ENCODE measurements at regions not wholly inside any gene's neighbourhood (a gene's known extent, or its start where the extent isn't known, plus 50 kb on each side); places are given as distances from the start of the nearest gene placed in this dataset.
"Not testable (repeated sequence)": the region's sequence is repeated elsewhere in the genome, so short reads cannot be mapped to it uniquely, and the experiment has no call there.

GRCh38 chr6:21877037-21877436, 283.5 kb downstream of the SOX4 start:
- Mint-ChIP-seq H3K9me3 (peaks cover 43% of the 10 kb centered on the region), H3K27ac (peak overlapping the region; percentile 75), H3K36me3 (ENCODE audit: low read depth) (peaks cover 28% of the 10 kb centered on the region), H3K4me3 (peak overlapping the region; percentile 33), H3K4me1 (peaks cover 29% of the 10 kb centered on the region)
- peak; percentile 81 for DNase-seq
- H3K27me3 Mint-ChIP-seq = not testable (repeated sequence)
- intact Hi-C loops (cut with micrococcal nuclease) = loop anchor here (5.0 kb wide), 2 partner anchors 50 to 290 kb away; no protein-coding TSS in a partner anchor

- peaks cover 38% of the 10 kb centered on the region for H3K9me3 Mint-ChIP-seq
- H3K27ac Mint-ChIP-seq; H3K4me3 Mint-ChIP-seq; intact Hi-C loops (cut with micrococcal nuclease); DNase-seq; H3K27me3 Mint-ChIP-seq: not testable (repeated sequence)
- peaks cover 31% of the 10 kb centered on the region for H3K4me1 Mint-ChIP-seq
- H3K36me3 Mint-ChIP-seq (ENCODE audit: low read depth) = peaks cover 23% of the 10 kb centered on the region
Observed at GRCh38 chr6:21880249-21880648, 286.7 kb downstream of the SOX4 start.

- peaks cover 19% of the 10 kb centered on the region for H3K4me1 Mint-ChIP-seq
- intact Hi-C loops (cut with micrococcal nuclease) = no loop called here
- H3K27me3 Mint-ChIP-seq = no peaks in the 10 kb centered on the region
- peaks cover 13% of the 10 kb centered on the region for H3K36me3 Mint-ChIP-seq (ENCODE audit: low read depth)
- no peak for DNase-seq
- no peak overlapping the region for H3K4me3 Mint-ChIP-seq
- H3K9me3 Mint-ChIP-seq = peaks cover 22% of the 10 kb centered on the region
- no peak overlapping the region for H3K27ac Mint-ChIP-seq
Observed at GRCh38 chr6:21881969-21882465, 288.5 kb downstream of the SOX4 start.

GRCh38 chr6:21883595-21884328, 290.2 kb downstream of the SOX4 start:
- no peak for DNase-seq
- Mint-ChIP-seq H3K9me3 (peaks cover 14% of the 10 kb centered on the region), H3K27me3 (no peaks in the 10 kb centered on the region), H3K4me1 (peaks cover 11% of the 10 kb centered on the region), H3K27ac (peak overlapping the region; percentile 17), H3K4me3 (peak overlapping the region; percentile 27), H3K36me3 (ENCODE audit: low read depth) (peaks cover 8% of the 10 kb centered on the region)
- intact Hi-C loops (cut with micrococcal nuclease) = no loop called here

GRCh38 chr6:21885111-21885510, 291.6 kb downstream of the SOX4 start:
- peaks cover 12% of the 10 kb centered on the region for H3K9me3 Mint-ChIP-seq
- no peak overlapping the region for H3K27ac Mint-ChIP-seq
- intact Hi-C loops (cut with micrococcal nuclease) = no loop called here
- H3K27me3 Mint-ChIP-seq = no peaks in the 10 kb centered on the region
- no peak overlapping the region for H3K4me3 Mint-ChIP-seq
- peaks cover 9% of the 10 kb centered on the region for H3K4me1 Mint-ChIP-seq
- DNase-seq = no peak
- H3K36me3 Mint-ChIP-seq (ENCODE audit: low read depth) = peaks cover 3% of the 10 kb centered on the region

- H3K4me3 Mint-ChIP-seq = no peak overlapping the region
- H3K27me3 Mint-ChIP-seq = no peaks in the 10 kb centered on the region
- intact Hi-C loops (cut with micrococcal nuclease) = no loop called here
- peaks cover 9% of the 10 kb centered on the region for H3K9me3 Mint-ChIP-seq
- peaks cover 9% of the 10 kb centered on the region for H3K4me1 Mint-ChIP-seq
- H3K27ac Mint-ChIP-seq = no peak overlapping the region
- peaks cover 2% of the 10 kb centered on the region for H3K36me3 Mint-ChIP-seq (ENCODE audit: low read depth)
- DNase-seq = no peak
Observed at GRCh38 chr6:21885532-21886114, 292.1 kb downstream of the SOX4 start.

GRCh38 chr6:21886542-21887151, 293.1 kb downstream of the SOX4 start:
- intact Hi-C loops (cut with micrococcal nuclease) = no loop called here
- Mint-ChIP-seq H3K9me3 (peaks cover 9% of the 10 kb centered on the region), H3K27ac (no peak overlapping the region), H3K4me1 (peaks cover 9% of the 10 kb centered on the region), H3K36me3 (ENCODE audit: low read depth) (peaks cover 2% of the 10 kb centered on the region), H3K27me3 (no peaks in the 10 kb centered on the region), H3K4me3 (no peak overlapping the region)
- no peak for DNase-seq

GRCh38 chr6:21887231-21888185, 294.0 kb downstream of the SOX4 start:
- H3K4me3 Mint-ChIP-seq = no peak overlapping the region
- no peak for DNase-seq
- H3K36me3 Mint-ChIP-seq (ENCODE audit: low read depth) = peaks cover 2% of the 10 kb centered on the region
- H3K9me3 Mint-ChIP-seq = peaks cover 9% of the 10 kb centered on the region
- intact Hi-C loops (cut with micrococcal nuclease) = no loop called here
- no peaks in the 10 kb centered on the region for H3K27me3 Mint-ChIP-seq
- peaks cover 9% of the 10 kb centered on the region for H3K4me1 Mint-ChIP-seq
- no peak overlapping the region for H3K27ac Mint-ChIP-seq

- Mint-ChIP-seq H3K4me1 (no peaks in the 10 kb centered on the region), H3K27me3 (no peaks in the 10 kb centered on the region), H3K9me3 (peaks cover 3% of the 10 kb centered on the region), H3K4me3 (no peak overlapping the region), H3K27ac (no peak overlapping the region), H3K36me3 (ENCODE audit: low read depth) (no peaks in the 10 kb centered on the region)
- intact Hi-C loops (cut with micrococcal nuclease) = no loop called here
- DNase-seq = no peak
Observed at GRCh38 chr6:21891080-21891479, 297.5 kb downstream of the SOX4 start.

GRCh38 chr6:21893793-21894192, 300.2 kb downstream of the SOX4 start:
- no peak for DNase-seq
- no peak overlapping the region for H3K27ac Mint-ChIP-seq
- H3K36me3 Mint-ChIP-seq (ENCODE audit: low read depth) = no peaks in the 10 kb centered on the region
- H3K9me3 Mint-ChIP-seq = peaks cover 3% of the 10 kb centered on the region
- intact Hi-C loops (cut with micrococcal nuclease) = no loop called here
- H3K27me3 Mint-ChIP-seq = no peaks in the 10 kb centered on the region
- no peak overlapping the region for H3K4me3 Mint-ChIP-seq
- no peaks in the 10 kb centered on the region for H3K4me1 Mint-ChIP-seq

GRCh38 chr6:21895555-21895954, 302.0 kb downstream of the SOX4 start:
- intact Hi-C loops (cut with micrococcal nuclease) = no loop called here
- H3K4me1 Mint-ChIP-seq = no peaks in the 10 kb centered on the region
- peaks cover 2% of the 10 kb centered on the region for H3K27me3 Mint-ChIP-seq
- H3K36me3 Mint-ChIP-seq (ENCODE audit: low read depth) = no peaks in the 10 kb centered on the region
- no peak overlapping the region for H3K27ac Mint-ChIP-seq
- H3K4me3 Mint-ChIP-seq = no peak overlapping the region
- DNase-seq = no peak
- H3K9me3 Mint-ChIP-seq = peaks cover 3% of the 10 kb centered on the region

- Mint-ChIP-seq H3K27ac (no peak overlapping the region), H3K36me3 (ENCODE audit: low read depth) (no peaks in the 10 kb centered on the region), H3K4me1 (no peaks in the 10 kb centered on the region), H3K4me3 (no peak overlapping the region), H3K9me3 (peaks cover 4% of the 10 kb centered on the region), H3K27me3 (peaks cover 3% of the 10 kb centered on the region)
- no peak for DNase-seq
- intact Hi-C loops (cut with micrococcal nuclease) = no loop called here
Observed at GRCh38 chr6:21898107-21898796, 304.7 kb downstream of the SOX4 start.

GRCh38 chr6:21899708-21900107, 306.2 kb downstream of the SOX4 start:
- intact Hi-C loops (cut with micrococcal nuclease) = no loop called here
- Mint-ChIP-seq H3K27ac (no peak overlapping the region), H3K27me3 (peaks cover 3% of the 10 kb centered on the region), H3K9me3 (peaks cover 4% of the 10 kb centered on the region), H3K4me1 (no peaks in the 10 kb centered on the region), H3K36me3 (ENCODE audit: low read depth) (no peaks in the 10 kb centered on the region), H3K4me3 (no peak overlapping the region)
- DNase-seq = no peak
